ENCODE measurements at regions not wholly inside any gene's neighbourhood (a gene's known extent, or its start where the extent isn't known, plus 50 kb on each side); places are given as distances from the start of the nearest gene placed in this dataset.

- no peak for DNase-seq (ENCODE audit: low spot score)
- TF ChIP-seq CTCF (IDR thresholded peaks at IDR 0.05): no peak
- Histone ChIP-seq H3K27ac (no peak overlapping the region), H3K4me3 (no peak overlapping the region)
Measured at GRCh38 chr3:43865351-43865750, 174.6 kb downstream of the ABHD5 start.

GRCh38 chr3:43865887-43866528, 175.3 kb downstream of the ABHD5 start:
- Histone ChIP-seq H3K4me3 (no peak overlapping the region), H3K27ac (no peak overlapping the region)
- DNase-seq (ENCODE audit: low spot score): no peak
- no peak for TF ChIP-seq CTCF (IDR thresholded peaks at IDR 0.05)

- TF ChIP-seq CTCF (IDR thresholded peaks at IDR 0.05): no peak
- Histone ChIP-seq H3K27ac (no peak overlapping the region), H3K4me3 (no peak overlapping the region)
- DNase-seq (ENCODE audit: low spot score): no peak
Measured at GRCh38 chr3:43866529-43867353, 176.0 kb downstream of the ABHD5 start.

GRCh38 chr3:43867436-43868072, 176.8 kb downstream of the ABHD5 start:
- DNase-seq (ENCODE audit: low spot score): no peak
- no peak for TF ChIP-seq CTCF (IDR thresholded peaks at IDR 0.05)

GRCh38 chr3:43869491-43869890, 178.8 kb downstream of the ABHD5 start:
- Histone ChIP-seq H3K4me3 (no peak overlapping the region), H3K27ac (peak overlapping the region in 1 of 2 donors; percentile 65)
- no peak for DNase-seq (ENCODE audit: low spot score)
- TF ChIP-seq CTCF (IDR thresholded peaks at IDR 0.05): no peak

More at GRCh38 chr3:43867436-43868072, 176.8 kb downstream of the ABHD5 start:
- no peak overlapping the region for H3K27ac ChIP-seq
- H3K4me3 ChIP-seq: no peak overlapping the region

- peak overlapping the region in 1 of 2 donors; percentile 65 for H3K27ac ChIP-seq
Measured at GRCh38 chr3:43870120-43870519, 179.4 kb downstream of the ABHD5 start.

More at GRCh38 chr3:43870120-43870519, 179.4 kb downstream of the ABHD5 start:
- TF ChIP-seq CTCF (IDR thresholded peaks at IDR 0.05): no peak
- H3K4me3 ChIP-seq: no peak overlapping the region
- no peak for DNase-seq (ENCODE audit: low spot score)

All from coronary artery (tissue), 2 donors.